ENCODE measurements at regions not wholly inside any gene's neighbourhood (a gene's known extent, or its start where the extent isn't known, plus 50 kb on each side); places are given as distances from the start of the nearest gene placed in this dataset.

- no peak overlapping the region for H3K4me3 ChIP-seq
- CTCF ChIA-PET = interaction anchor here (0.5 kb wide), 1 partner anchor 22 kb away, joined by 9 read pairs; no protein-coding TSS in a partner anchor
- intact Hi-C loops (cut with micrococcal nuclease; ENCODE audit: unreplicated experiment) = no loop called here
These were observed 209.7 kb upstream of the COPS8 start for GRCh38 chr2:236875906-236876505.

GRCh38 chr2:236876642-236877041 is 209.0 kb upstream of the COPS8 start:
- 0 out of 2 replicates have a peak, but pooled peaks cover 4% of the 10 kb centered on the region for H3K9me3 ChIP-seq (ENCODE audit: insufficient read depth, low read depth)
- H3K9me2 ChIP-seq (ENCODE audit: insufficient read depth) = 0 out of 2 replicates have a peak, but pooled peaks cover 5% of the 10 kb centered on the region
- no peak for DNase-seq
- H3K27me3 ChIP-seq (ENCODE audit: insufficient read depth, low read depth) = peaks cover 9% of the 10 kb centered on the region; the same call in 1 of the 2 replicates
- H3K36me3 ChIP-seq (ENCODE audit: low read depth) = no peaks in the 10 kb centered on the region
- peaks cover 11% of the 10 kb centered on the region for H3F3A ChIP-seq (ENCODE audit: insufficient read depth, low read depth)
- intact Hi-C loops (cut with micrococcal nuclease; ENCODE audit: unreplicated experiment) = no loop called here
- TF ChIP-seq CTCF (conservative IDR thresholded peaks at IDR 0.05) = no peak
- no peak for TF ChIP-seq EZH2 (IDR thresholded peaks at IDR 0.05; ENCODE audit: low read depth)
- no peak overlapping the region for H3K4me3 ChIP-seq
- H2AFZ ChIP-seq = no peak overlapping the region
- no peaks in the 10 kb centered on the region for H4K20me1 ChIP-seq (ENCODE audit: insufficient read depth)
- ChIA-PET CTCF (interaction anchor here (0.5 kb wide), 1 partner anchor 22 kb away, joined by 9 read pairs; no protein-coding TSS in a partner anchor), POLR2A (ENCODE audit: unreplicated experiment) (no interaction called here)
- no TSS peak for BruUV-seq (replicated peaks)
- H3K4me1 ChIP-seq (replicated peaks; ENCODE audit: insufficient read depth) = peaks cover 27% of the 10 kb centered on the region
- H3K79me2 ChIP-seq (ENCODE audit: low read depth) = no peaks in the 10 kb centered on the region
- no peak overlapping the region for H3K4me2 ChIP-seq
- H3K27ac ChIP-seq = no peak overlapping the region

More at GRCh38 chr2:236875906-236876505, 209.7 kb upstream of the COPS8 start:
- no TSS peak for BruUV-seq (replicated peaks)
- no peak for TF ChIP-seq CTCF (conservative IDR thresholded peaks at IDR 0.05)
- TF ChIP-seq EZH2 (IDR thresholded peaks at IDR 0.05; ENCODE audit: low read depth) = no peak
- peaks cover 33% of the 10 kb centered on the region for H3K4me1 ChIP-seq (replicated peaks; ENCODE audit: insufficient read depth)
- H3F3A ChIP-seq (ENCODE audit: insufficient read depth, low read depth) = peaks cover 16% of the 10 kb centered on the region
- H3K27me3 ChIP-seq (ENCODE audit: insufficient read depth, low read depth) = peaks cover 9% of the 10 kb centered on the region; the same call in 1 of the 2 replicates
- H3K27ac ChIP-seq = no peak overlapping the region
- H3K79me2 ChIP-seq (ENCODE audit: low read depth) = no peaks in the 10 kb centered on the region
- H3K9me2 ChIP-seq (ENCODE audit: insufficient read depth) = 0 out of 2 replicates have a peak, but pooled peaks cover 5% of the 10 kb centered on the region
- no peaks in the 10 kb centered on the region for H3K36me3 ChIP-seq (ENCODE audit: low read depth)
- no peaks in the 10 kb centered on the region for H4K20me1 ChIP-seq (ENCODE audit: insufficient read depth)
- no peak overlapping the region for H3K4me2 ChIP-seq
- no peak overlapping the region for H2AFZ ChIP-seq
- DNase-seq = no peak
- 0 out of 2 replicates have a peak, but pooled peaks cover 4% of the 10 kb centered on the region for H3K9me3 ChIP-seq (ENCODE audit: insufficient read depth, low read depth)
- POLR2A ChIA-PET (ENCODE audit: unreplicated experiment) = no interaction called here

GRCh38 chr2:236877972-236878371 is 207.7 kb upstream of the COPS8 start:
- intact Hi-C loops (cut with micrococcal nuclease; ENCODE audit: unreplicated experiment) = no loop called here
- H3K4me2 ChIP-seq = no peak overlapping the region
- no peak overlapping the region for H3K27ac ChIP-seq
- no peaks in the 10 kb centered on the region for H3K79me2 ChIP-seq (ENCODE audit: low read depth)
- TF ChIP-seq CTCF (conservative IDR thresholded peaks at IDR 0.05) (no peak), EZH2 (IDR thresholded peaks at IDR 0.05; ENCODE audit: low read depth) (no peak)
- POLR2A ChIA-PET (ENCODE audit: unreplicated experiment) = no interaction called here
- no peak for DNase-seq
- no peaks in the 10 kb centered on the region for H4K20me1 ChIP-seq (ENCODE audit: insufficient read depth)
- CTCF ChIA-PET = no interaction called here
- H3K9me2 ChIP-seq (ENCODE audit: insufficient read depth) = 0 out of 2 replicates have a peak, but pooled peaks cover 5% of the 10 kb centered on the region
- H3K9me3 ChIP-seq (ENCODE audit: insufficient read depth, low read depth) = peaks cover 17% of the 10 kb centered on the region; the same call in 1 of the 2 replicates
- H2AFZ ChIP-seq = no peak overlapping the region
- H3K4me3 ChIP-seq = no peak overlapping the region
- BruUV-seq (replicated peaks) = no TSS peak
- H3F3A ChIP-seq (ENCODE audit: insufficient read depth, low read depth) = no peaks in the 10 kb centered on the region
- no peaks in the 10 kb centered on the region for H3K36me3 ChIP-seq (ENCODE audit: low read depth)
- peaks cover 19% of the 10 kb centered on the region; the same call in 1 of the 2 replicates for H3K27me3 ChIP-seq (ENCODE audit: insufficient read depth, low read depth)
- peaks cover 16% of the 10 kb centered on the region for H3K4me1 ChIP-seq (replicated peaks; ENCODE audit: insufficient read depth)
